Thymus (tissue), 11 donors: ENCODE measurements at regions not wholly inside any gene's neighbourhood (a gene's known extent, or its start where the extent isn't known, plus 50 kb on each side); places are given as distances from the start of the nearest gene placed in this dataset.
"Not testable (repeated sequence)": the region's sequence is repeated elsewhere in the genome, so short reads cannot be mapped to it uniquely, and the experiment has no call there.

Experiments
- DNase-seq, 9 donors: peaks; one replicate each; pipeline ENCODE4 v3.0.0-alpha.2; 2013; ENCODE audit warnings: low spot score in 9 of 9, low read depth in 6 of 9, missing footprints in 1 of 9
- H3K27ac ChIP-seq, 2 donors: one replicate each; pipeline ENCODE4 v1.5.1; 2013; ENCODE audit warnings: control low read depth in 1 of 2, low read depth in 1 of 2, low read length in 1 of 2, mild to moderate bottlenecking in 1 of 2, moderate library complexity in 1 of 2
- H3K27me3 ChIP-seq, 2 donors: one replicate each; pipeline ENCODE4 v1.5.1; 2013; ENCODE audit warnings: low read length in 1 of 2; ENCODE audit not compliant: control insufficient read depth in 2 of 2, insufficient read depth in 1 of 2
- H3K36me3 ChIP-seq, 2 donors: one replicate each; pipeline ENCODE4 v1.5.1; 2013; ENCODE audit warnings: low read length in 1 of 2, mild to moderate bottlenecking in 1 of 2, moderate library complexity in 1 of 2; ENCODE audit not compliant: control insufficient read depth in 2 of 2, insufficient read depth in 2 of 2
- H3K4me1 ChIP-seq, 2 donors: one replicate each; pipeline ENCODE4 v1.5.1; 2013; ENCODE audit warnings: low read length in 2 of 2; ENCODE audit not compliant: control insufficient read depth in 2 of 2, insufficient read depth in 2 of 2
- H3K4me3 ChIP-seq, 2 donors: one replicate each; pipeline ENCODE4 v1.5.1; 2013; ENCODE audit warnings: low read length in 2 of 2, control low read depth in 1 of 2, mild to moderate bottlenecking in 1 of 2
- H3K9me3 ChIP-seq, 2 donors: one replicate each; pipeline ENCODE4 v1.5.1; 2013; ENCODE audit warnings: low read length in 1 of 2, mild to moderate bottlenecking in 1 of 2; ENCODE audit not compliant: control insufficient read depth in 2 of 2, insufficient read depth in 1 of 2
- WGBS: extraction: QIAGEN DNeasy Blood & Tissue Kit; methylation state at CpG from one replicate; pipeline ENCODE4 v1.1.7; 2013; 5-methylcytosine and 5-hydroxymethylcytosine counted together
- donor health status: healthy.

DNA sequence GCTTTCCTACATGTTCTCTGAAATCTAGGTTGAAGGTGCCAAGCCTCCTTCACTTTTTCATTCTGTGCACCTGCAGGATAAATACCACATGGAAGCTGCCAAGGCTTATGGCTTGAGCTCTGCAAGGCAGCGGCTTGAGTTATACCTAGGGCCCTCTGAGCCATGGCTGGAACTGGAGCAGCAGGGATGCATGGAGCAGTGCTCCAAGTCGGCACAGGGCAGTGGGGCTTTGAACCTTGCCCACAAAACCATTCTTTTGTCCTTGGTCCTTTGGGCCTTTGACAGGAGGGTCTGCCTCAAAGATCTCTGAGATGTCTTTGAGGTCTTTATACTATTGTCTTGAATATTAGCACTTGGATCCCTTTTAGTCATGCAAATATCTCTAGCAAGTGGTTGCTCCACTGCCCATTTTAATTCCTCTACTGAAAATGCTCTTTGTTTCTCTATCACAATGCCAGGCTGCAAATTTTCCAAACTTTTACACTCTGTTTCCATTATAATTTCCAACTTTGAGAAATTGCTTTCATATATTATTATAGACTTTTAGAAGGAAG, 536.2 kb upstream of the KLHL4 start:
- Histone ChIP-seq H3K9me3 (no peaks in the 10 kb centered on the region), H3K36me3 (no peaks in the 10 kb centered on the region), H3K4me1 (no peaks in the 10 kb centered on the region), H3K27ac (no peak overlapping the region), H3K27me3 (no peaks in the 10 kb centered on the region), H3K4me3 (no peak overlapping the region)
- DNase-seq: no peak
- WGBS: 81% methylated on average over 2 of the region's 2 CpGs

DNA sequence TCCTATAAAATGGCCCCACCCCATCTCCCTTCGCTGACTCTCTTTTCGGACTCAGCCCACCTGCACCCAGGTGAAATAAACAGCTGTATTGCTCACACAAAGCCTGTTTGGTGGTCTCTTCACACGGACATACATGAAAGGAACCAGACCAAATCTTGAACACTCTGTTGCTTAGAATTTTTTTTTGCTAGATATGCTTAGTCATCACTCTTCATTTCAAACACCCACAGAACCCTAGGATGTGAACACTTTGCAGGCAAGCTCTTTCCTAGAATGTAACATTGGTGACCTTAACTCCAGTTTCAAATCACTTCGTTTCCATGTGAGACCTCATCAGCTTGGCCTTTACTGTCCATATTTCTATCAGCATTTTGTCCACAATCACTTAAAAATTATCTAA, 530.3 kb upstream of the KLHL4 start:
- H3K4me1 ChIP-seq, H3K27ac ChIP-seq, H3K4me3 ChIP-seq, H3K36me3 ChIP-seq, DNase-seq, H3K9me3 ChIP-seq, H3K27me3 ChIP-seq: not testable (repeated sequence)
- 77% methylated on average over 4 of the region's 4 CpGs for WGBS

DNA sequence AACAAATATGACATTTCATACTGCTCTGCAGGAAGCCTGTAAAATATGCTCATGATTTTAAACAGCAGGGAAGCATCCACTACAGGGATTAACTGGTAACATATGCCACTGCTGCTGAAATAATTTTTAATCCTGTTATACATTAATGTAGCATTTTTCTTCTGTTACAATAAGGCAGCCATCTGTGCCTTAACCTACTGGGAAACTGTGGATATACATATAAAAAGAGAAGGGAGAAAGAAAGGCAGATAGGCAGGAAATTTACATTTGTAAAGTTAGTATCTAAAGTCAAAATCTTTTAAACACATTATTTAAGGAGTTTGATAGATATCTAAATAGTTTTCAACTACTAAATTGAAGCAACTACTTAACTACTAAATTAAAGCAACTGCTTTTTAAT, 514.6 kb upstream of the KLHL4 start:
- no peaks in the 10 kb centered on the region for H3K27me3 ChIP-seq
- no peak overlapping the region for H3K27ac ChIP-seq
- no peak overlapping the region for H3K4me3 ChIP-seq
- DNase-seq: no peak
- no peaks in the 10 kb centered on the region for H3K36me3 ChIP-seq
- H3K9me3 ChIP-seq: no peaks in the 10 kb centered on the region
- no peaks in the 10 kb centered on the region for H3K4me1 ChIP-seq

- H3K4me3 ChIP-seq: no peak overlapping the region
- H3K36me3 ChIP-seq: no peaks in the 10 kb centered on the region
- H3K9me3 ChIP-seq: no peaks in the 10 kb centered on the region
- no peak overlapping the region for H3K27ac ChIP-seq
- no peaks in the 10 kb centered on the region for H3K27me3 ChIP-seq
- 90% methylated on average over 3 of the region's 3 CpGs for WGBS
- no peaks in the 10 kb centered on the region for H3K4me1 ChIP-seq
- no peak for DNase-seq
Observed at GRCh38 chrX:87005183-87005582, 512.4 kb upstream of the KLHL4 start.

DNA sequence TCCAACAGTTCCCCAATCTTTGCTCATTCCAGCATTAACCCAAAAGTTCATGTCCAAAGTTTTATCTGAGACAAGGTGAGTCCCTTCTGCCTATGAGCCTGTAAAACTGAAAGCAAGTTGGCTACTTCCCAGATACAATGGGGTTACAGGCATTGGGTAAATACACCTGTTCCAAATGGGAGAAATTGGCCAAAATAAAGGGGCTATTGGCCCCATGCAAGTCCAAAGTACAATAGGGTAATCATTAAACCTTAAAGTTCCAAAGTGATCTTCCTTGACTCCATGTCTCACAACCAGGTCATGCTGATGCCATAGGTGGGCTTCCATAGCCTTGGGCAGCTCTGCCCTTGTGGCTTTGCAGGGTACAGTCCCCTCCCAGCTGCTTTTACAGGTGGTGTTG, 511.7 kb upstream of the KLHL4 start:
- DNase-seq: no peak
- no peaks in the 10 kb centered on the region for H3K27me3 ChIP-seq

DNA sequence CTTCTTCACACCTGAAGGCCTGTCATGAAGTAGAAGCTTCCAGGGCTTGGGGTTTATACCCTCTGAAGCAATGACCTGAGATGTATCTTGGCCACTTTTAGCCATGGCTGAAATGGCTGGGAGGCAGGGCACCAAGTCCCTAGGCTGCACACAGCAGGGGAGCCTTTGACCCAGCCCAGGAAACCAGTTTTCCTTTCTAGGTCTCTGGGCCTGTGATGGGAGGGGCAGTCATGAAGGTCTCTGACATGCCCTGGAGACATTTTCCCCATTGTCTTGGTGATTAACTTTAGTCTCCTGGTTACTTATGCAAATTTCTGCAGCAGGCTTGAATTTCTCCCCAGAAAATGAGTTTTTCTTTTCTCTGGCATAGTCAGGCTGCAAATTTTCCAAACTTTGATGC, 511.0 kb upstream of the KLHL4 start:
- Histone ChIP-seq H3K4me3 (no peak overlapping the region), H3K9me3 (no peaks in the 10 kb centered on the region), H3K36me3 (no peaks in the 10 kb centered on the region), H3K27ac (no peak overlapping the region), H3K4me1 (no peaks in the 10 kb centered on the region), H3K27me3 (no peaks in the 10 kb centered on the region)
- DNase-seq: no peak

More for the DNA sequence above, 511.7 kb upstream of the KLHL4 start:
- no peaks in the 10 kb centered on the region for H3K4me1 ChIP-seq
- no peak overlapping the region for H3K27ac ChIP-seq
- H3K9me3 ChIP-seq: no peaks in the 10 kb centered on the region
- no peak overlapping the region for H3K4me3 ChIP-seq
- H3K36me3 ChIP-seq: no peaks in the 10 kb centered on the region

DNA sequence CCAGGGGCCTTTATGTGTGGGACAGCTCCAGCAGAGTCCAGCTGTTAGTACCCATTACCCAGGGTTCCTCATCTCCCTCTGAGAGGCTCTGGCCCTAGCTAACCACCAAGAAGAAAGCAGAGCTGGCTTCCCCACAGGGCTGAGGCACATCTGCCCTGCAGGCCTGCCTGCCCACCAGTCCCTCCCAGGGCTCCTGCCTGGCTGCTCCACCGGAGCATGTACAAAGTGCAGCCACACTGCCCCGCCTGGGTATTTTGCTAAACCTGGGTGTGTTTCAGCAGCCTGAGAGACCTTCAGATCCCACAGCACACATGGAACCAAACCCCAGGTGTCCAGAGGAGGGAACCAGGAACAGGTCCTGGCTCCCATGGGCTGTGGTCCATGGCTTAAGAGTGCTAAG, 500.4 kb upstream of the KLHL4 start:
- H3K36me3 ChIP-seq: no peaks in the 10 kb centered on the region
- H3K4me3 ChIP-seq: no peak overlapping the region
- H3K27me3 ChIP-seq: no peaks in the 10 kb centered on the region
- 100% methylated on average over 2 of the region's 2 CpGs for WGBS
- no peak overlapping the region for H3K27ac ChIP-seq
- no peaks in the 10 kb centered on the region for H3K4me1 ChIP-seq
- no peak for DNase-seq
- no peaks in the 10 kb centered on the region for H3K9me3 ChIP-seq

GRCh38 chrX:87033115-87033514, 484.5 kb upstream of the KLHL4 start:
- H3K27ac ChIP-seq, H3K9me3 ChIP-seq, DNase-seq, H3K4me1 ChIP-seq, H3K36me3 ChIP-seq, H3K4me3 ChIP-seq, H3K27me3 ChIP-seq: not testable (repeated sequence)
- 96% methylated on average over 25 of the region's 25 CpGs for WGBS

GRCh38 chrX:87045352-87045751, 472.2 kb upstream of the KLHL4 start:
- 83% methylated on average over 4 of the region's 4 CpGs for WGBS
- Histone ChIP-seq H3K36me3 (no peaks in the 10 kb centered on the region), H3K9me3 (peaks cover 0 to 6% of the 10 kb centered on the region in 2 donors), H3K4me1 (no peaks in the 10 kb centered on the region), H3K27ac (no peak overlapping the region), H3K4me3 (no peak overlapping the region), H3K27me3 (no peaks in the 10 kb centered on the region)
- DNase-seq: no peak

DNA sequence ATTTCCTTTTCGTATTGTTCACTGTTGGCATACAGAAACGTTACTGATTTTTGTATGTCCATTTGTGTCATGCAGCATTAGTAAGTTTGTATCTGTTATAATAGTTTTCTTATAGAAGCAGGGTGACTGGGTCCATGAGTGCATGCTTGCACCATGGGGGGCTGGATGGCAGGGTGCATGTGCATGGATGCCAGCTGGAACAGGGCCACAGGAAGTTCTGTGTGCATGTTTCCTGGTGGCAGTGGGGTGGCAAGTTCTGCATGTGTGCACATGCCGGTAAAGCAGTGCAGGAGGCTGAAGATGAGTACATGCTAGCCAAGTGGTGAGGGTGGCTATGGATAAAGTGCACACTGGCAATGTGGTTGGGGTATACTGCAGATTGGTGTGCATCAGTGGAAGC, 468.0 kb upstream of the KLHL4 start:
- Histone ChIP-seq H3K36me3 (no peaks in the 10 kb centered on the region), H3K4me3 (no peak overlapping the region), H3K27me3 (no peaks in the 10 kb centered on the region), H3K27ac (no peak overlapping the region), H3K9me3 (peaks cover 0 to 6% of the 10 kb centered on the region in 2 donors), H3K4me1 (no peaks in the 10 kb centered on the region)
- WGBS: 94% methylated on average over 3 of the region's 3 CpGs
- DNase-seq: no peak
